ENCODE measurements at regions not wholly inside any gene's neighbourhood (a gene's known extent, or its start where the extent isn't known, plus 50 kb on each side); places are given as distances from the start of the nearest gene placed in this dataset.

- TF ChIP-seq CTCF (IDR thresholded peaks at IDR 0.05; ENCODE audit: poor library complexity, severe bottlenecking), result no peak
- ATAC-seq (ENCODE audit: low read depth) (no peak), DNase-seq (ENCODE audit: low spot score) (no peak)
- no peak overlapping the region for H3K4me3 ChIP-seq (ENCODE audit: severe bottlenecking)
- no peaks in the 10 kb centered on the region for H3K36me3 ChIP-seq (ENCODE audit: low read depth)
- H3K27ac ChIP-seq (ENCODE audit: poor library complexity, severe bottlenecking), result no peak overlapping the region
- no peaks in the 10 kb centered on the region for H3K9me3 ChIP-seq (ENCODE audit: severe bottlenecking)
- H3K4me1 ChIP-seq (ENCODE audit: insufficient read depth, poor library complexity, severe bottlenecking), result no peaks in the 10 kb centered on the region
- no peaks in the 10 kb centered on the region for H3K27me3 ChIP-seq (ENCODE audit: insufficient read depth, poor library complexity, severe bottlenecking)
These were observed 92.0 kb upstream of the CARD11 start for GRCh38 chr7:3135626-3136025.

GRCh38 chr7:3138206-3138605 lies 94.5 kb upstream of the CARD11 start:
- no peaks in the 10 kb centered on the region for H3K36me3 ChIP-seq (ENCODE audit: low read depth)

GRCh38 chr7:3138997-3139396 lies 95.3 kb upstream of the CARD11 start:
- TF ChIP-seq CTCF (IDR thresholded peaks at IDR 0.05; ENCODE audit: poor library complexity, severe bottlenecking), result no peak
- peak; percentile 4 for DNase-seq (ENCODE audit: low spot score)
- H3K27ac ChIP-seq (ENCODE audit: poor library complexity, severe bottlenecking), result no peak overlapping the region

More at GRCh38 chr7:3138206-3138605, 94.5 kb upstream of the CARD11 start:
- Histone ChIP-seq H3K9me3 (ENCODE audit: severe bottlenecking) (no peaks in the 10 kb centered on the region), H3K27ac (ENCODE audit: poor library complexity, severe bottlenecking) (no peak overlapping the region), H3K27me3 (ENCODE audit: insufficient read depth, poor library complexity, severe bottlenecking) (no peaks in the 10 kb centered on the region), H3K4me3 (ENCODE audit: severe bottlenecking) (no peak overlapping the region), H3K4me1 (ENCODE audit: insufficient read depth, poor library complexity, severe bottlenecking) (no peaks in the 10 kb centered on the region)
- ATAC-seq (ENCODE audit: low read depth), result no peak
- TF ChIP-seq CTCF (IDR thresholded peaks at IDR 0.05; ENCODE audit: poor library complexity, severe bottlenecking), result no peak
- DNase-seq (ENCODE audit: low spot score), result peak; percentile 15

GRCh38 chr7:3140834-3141233 lies 97.2 kb upstream of the CARD11 start:
- DNase-seq (ENCODE audit: low spot score) (peak; percentile 10), ATAC-seq (ENCODE audit: low read depth) (no peak)
- Histone ChIP-seq H3K27ac (ENCODE audit: poor library complexity, severe bottlenecking) (no peak overlapping the region), H3K36me3 (ENCODE audit: low read depth) (no peaks in the 10 kb centered on the region), H3K9me3 (ENCODE audit: severe bottlenecking) (no peaks in the 10 kb centered on the region), H3K4me1 (ENCODE audit: insufficient read depth, poor library complexity, severe bottlenecking) (no peaks in the 10 kb centered on the region), H3K4me3 (ENCODE audit: severe bottlenecking) (no peak overlapping the region), H3K27me3 (ENCODE audit: insufficient read depth, poor library complexity, severe bottlenecking) (no peaks in the 10 kb centered on the region)
- no peak for TF ChIP-seq CTCF (IDR thresholded peaks at IDR 0.05; ENCODE audit: poor library complexity, severe bottlenecking)

More at GRCh38 chr7:3138997-3139396, 95.3 kb upstream of the CARD11 start:
- no peak overlapping the region for H3K4me3 ChIP-seq (ENCODE audit: severe bottlenecking)
- no peak for ATAC-seq (ENCODE audit: low read depth)
- no peaks in the 10 kb centered on the region for H3K9me3 ChIP-seq (ENCODE audit: severe bottlenecking)
- H3K36me3 ChIP-seq (ENCODE audit: low read depth), result no peaks in the 10 kb centered on the region
- no peaks in the 10 kb centered on the region for H3K4me1 ChIP-seq (ENCODE audit: insufficient read depth, poor library complexity, severe bottlenecking)
- no peaks in the 10 kb centered on the region for H3K27me3 ChIP-seq (ENCODE audit: insufficient read depth, poor library complexity, severe bottlenecking)

- H3K27me3 ChIP-seq (ENCODE audit: insufficient read depth, poor library complexity, severe bottlenecking), result no peaks in the 10 kb centered on the region
- H3K9me3 ChIP-seq (ENCODE audit: severe bottlenecking), result no peaks in the 10 kb centered on the region
- no peak for TF ChIP-seq CTCF (IDR thresholded peaks at IDR 0.05; ENCODE audit: poor library complexity, severe bottlenecking)
- H3K27ac ChIP-seq (ENCODE audit: poor library complexity, severe bottlenecking), result no peak overlapping the region
- H3K4me1 ChIP-seq (ENCODE audit: insufficient read depth, poor library complexity, severe bottlenecking), result no peaks in the 10 kb centered on the region
- DNase-seq (ENCODE audit: low spot score), result peak; percentile 6
- H3K36me3 ChIP-seq (ENCODE audit: low read depth), result no peaks in the 10 kb centered on the region
- no peak for ATAC-seq (ENCODE audit: low read depth)
- no peak overlapping the region for H3K4me3 ChIP-seq (ENCODE audit: severe bottlenecking)
These were observed 97.7 kb upstream of the CARD11 start for GRCh38 chr7:3141326-3141725.
